PC-3 (cell line): ENCODE measurements at regions not wholly inside any gene's neighbourhood (a gene's known extent, or its start where the extent isn't known, plus 50 kb on each side); places are given as distances from the start of the nearest gene placed in this dataset.

Experiments
- CTCF ChIP-seq: fragments of 300-600 bp; sonication (generic); conservative IDR thresholded peaks from 2 replicates; pipeline ENCODE4 v1.5.1; 2017; ENCODE audit warnings: antibody characterized with exemption, low read depth, mild to moderate bottlenecking, low read length
- EZH2 ChIP-seq: fragments of 300-600 bp; sonication (generic); IDR thresholded peaks from one replicate; pipeline ENCODE4 v1.6.1; 2017; ENCODE audit warnings: antibody characterized with exemption, mild to moderate bottlenecking, low read length; ENCODE audit not compliant: unreplicated experiment

DNA sequence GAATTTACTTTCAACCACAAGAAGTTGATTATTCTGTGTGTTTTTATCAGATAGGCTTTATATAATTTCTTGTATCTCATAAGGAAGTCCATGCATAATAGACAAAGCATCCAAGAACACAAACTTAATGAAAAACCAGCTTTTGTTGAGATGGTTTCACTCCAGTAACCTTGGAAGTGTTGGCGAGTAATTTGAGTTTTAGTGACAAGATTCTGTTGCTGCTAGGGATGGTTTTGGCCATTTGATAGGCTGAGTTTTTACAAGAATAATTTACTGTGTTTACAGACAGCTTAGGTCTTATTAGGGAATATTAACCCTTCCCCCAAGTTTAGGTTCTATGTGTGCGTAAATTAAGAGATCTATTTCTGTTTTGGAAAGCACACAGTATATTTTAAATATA, 513.6 kb downstream of the USP25 start:
- no peak for TF ChIP-seq CTCF
- no peak for TF ChIP-seq EZH2
